ENCODE measurements at regions not wholly inside any gene's neighbourhood (a gene's known extent, or its start where the extent isn't known, plus 50 kb on each side); places are given as distances from the start of the nearest gene placed in this dataset.

DNA sequence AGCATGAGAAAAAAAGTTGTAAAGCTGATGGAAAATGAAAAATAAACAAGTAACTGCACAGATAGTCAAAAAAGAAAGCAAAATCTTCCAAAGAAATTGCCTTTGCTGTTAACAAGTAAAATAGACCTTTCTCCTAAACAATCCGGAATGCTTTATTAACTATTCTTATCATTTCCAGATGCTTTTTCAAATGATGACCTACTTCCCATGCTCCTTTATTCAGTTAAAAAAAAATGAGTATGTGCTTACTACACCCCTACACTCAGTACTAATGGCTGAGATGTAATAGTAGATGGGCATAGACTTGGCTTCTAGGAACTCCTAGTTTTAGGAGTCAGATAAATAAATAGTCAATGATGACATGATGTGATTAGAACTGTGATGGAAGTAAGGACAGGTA is 108.5 kb downstream of the NIBAN1 start (continued):
- TF ChIP-seq, protein P1, sequence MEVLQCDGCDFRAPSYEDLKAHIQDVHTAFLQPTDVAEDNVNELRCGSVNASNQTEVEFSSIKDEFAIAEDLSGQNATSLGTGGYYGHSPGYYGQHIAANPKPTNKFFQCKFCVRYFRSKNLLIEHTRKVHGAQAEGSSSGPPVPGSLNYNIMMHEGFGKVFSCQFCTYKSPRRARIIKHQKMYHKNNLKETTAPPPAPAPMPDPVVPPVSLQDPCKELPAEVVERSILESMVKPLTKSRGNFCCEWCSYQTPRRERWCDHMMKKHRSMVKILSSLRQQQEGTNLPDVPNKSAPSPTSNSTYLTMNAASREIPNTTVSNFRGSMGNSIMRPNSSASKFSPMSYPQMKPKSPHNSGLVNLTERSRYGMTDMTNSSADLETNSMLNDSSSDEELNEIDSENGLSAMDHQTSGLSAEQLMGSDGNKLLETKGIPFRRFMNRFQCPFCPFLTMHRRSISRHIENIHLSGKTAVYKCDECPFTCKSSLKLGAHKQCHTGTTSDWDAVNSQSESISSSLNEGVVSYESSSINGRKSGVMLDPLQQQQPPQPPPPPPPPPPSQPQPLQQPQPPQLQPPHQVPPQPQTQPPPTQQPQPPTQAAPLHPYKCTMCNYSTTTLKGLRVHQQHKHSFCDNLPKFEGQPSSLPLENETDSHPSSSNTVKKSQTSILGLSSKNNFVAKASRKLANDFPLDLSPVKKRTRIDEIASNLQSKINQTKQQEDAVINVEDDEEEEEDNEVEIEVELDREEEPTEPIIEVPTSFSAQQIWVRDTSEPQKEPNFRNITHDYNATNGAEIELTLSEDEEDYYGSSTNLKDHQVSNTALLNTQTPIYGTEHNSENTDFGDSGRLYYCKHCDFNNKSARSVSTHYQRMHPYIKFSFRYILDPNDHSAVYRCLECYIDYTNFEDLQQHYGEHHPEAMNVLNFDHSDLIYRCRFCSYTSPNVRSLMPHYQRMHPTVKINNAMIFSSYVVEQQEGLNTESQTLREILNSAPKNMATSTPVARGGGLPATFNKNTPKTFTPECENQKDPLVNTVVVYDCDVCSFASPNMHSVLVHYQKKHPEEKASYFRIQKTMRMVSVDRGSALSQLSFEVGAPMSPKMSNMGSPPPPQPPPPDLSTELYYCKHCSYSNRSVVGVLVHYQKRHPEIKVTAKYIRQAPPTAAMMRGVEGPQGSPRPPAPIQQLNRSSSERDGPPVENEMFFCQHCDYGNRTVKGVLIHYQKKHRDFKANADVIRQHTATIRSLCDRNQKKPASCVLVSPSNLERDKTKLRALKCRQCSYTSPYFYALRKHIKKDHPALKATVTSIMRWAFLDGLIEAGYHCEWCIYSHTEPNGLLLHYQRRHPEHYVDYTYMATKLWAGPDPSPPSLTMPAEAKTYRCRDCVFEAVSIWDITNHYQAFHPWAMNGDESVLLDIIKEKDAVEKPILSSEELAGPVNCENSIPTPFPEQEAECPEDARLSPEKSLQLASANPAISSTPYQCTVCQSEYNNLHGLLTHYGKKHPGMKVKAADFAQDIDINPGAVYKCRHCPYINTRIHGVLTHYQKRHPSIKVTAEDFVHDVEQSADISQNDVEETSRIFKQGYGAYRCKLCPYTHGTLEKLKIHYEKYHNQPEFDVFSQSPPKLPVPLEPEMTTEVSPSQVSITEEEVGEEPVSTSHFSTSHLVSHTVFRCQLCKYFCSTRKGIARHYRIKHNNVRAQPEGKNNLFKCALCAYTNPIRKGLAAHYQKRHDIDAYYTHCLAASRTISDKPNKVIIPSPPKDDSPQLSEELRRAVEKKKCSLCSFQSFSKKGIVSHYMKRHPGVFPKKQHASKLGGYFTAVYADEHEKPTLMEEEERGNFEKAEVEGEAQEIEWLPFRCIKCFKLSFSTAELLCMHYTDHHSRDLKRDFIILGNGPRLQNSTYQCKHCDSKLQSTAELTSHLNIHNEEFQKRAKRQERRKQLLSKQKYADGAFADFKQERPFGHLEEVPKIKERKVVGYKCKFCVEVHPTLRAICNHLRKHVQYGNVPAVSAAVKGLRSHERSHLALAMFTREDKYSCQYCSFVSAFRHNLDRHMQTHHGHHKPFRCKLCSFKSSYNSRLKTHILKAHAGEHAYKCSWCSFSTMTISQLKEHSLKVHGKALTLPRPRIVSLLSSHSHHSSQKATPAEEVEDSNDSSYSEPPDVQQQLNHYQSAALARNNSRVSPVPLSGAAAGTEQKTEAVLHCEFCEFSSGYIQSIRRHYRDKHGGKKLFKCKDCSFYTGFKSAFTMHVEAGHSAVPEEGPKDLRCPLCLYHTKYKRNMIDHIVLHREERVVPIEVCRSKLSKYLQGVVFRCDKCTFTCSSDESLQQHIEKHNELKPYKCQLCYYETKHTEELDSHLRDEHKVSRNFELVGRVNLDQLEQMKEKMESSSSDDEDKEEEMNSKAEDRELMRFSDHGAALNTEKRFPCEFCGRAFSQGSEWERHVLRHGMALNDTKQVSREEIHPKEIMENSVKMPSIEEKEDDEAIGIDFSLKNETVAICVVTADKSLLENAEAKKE (CRISPR knock-in tag; IDR thresholded peaks at IDR 0.05), result no peak
- TF ChIP-seq JUNB (IDR thresholded peaks at IDR 0.05; ENCODE audit: unreplicated experiment) (no peak), STAT1 (IDR thresholded peaks at IDR 0.05; ENCODE audit: unreplicated experiment) (no peak), POLR2AphosphoS5 (IDR thresholded peaks at IDR 0.05; ENCODE audit: low read depth) (no peak)

DNA sequence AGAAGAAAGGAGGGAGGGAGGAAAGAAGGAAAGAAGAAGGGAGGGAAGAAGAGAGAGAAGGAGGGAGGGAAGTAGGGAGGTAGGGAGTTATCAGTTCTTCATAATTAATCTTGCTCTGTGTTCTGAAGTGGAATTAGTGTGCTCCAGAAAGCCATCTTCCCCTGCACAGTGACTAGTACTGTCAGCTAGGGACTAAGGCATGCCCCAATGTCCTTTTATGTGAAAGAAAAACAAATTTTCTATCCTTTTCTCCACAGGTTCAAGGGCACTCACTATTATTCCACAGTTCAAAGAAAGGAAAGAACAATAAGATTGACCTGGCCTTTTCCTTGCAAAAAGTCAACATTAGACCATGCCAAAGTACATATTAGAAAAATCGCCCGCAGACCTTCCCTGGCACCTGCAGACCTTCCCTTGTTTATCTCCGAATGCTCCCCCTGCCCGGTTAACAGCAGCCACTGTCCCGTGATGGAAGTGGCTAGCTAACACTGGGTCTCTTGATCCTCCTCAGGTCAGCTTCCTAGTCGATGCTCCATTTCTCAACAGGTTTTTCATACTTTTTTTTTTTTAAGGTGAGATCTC is 107.2 kb upstream of the EDEM3 start:
- H3K4me2 ChIP-seq, result no peak overlapping the region
- H3F3A ChIP-seq (replicated peaks; ENCODE audit: low read depth), result no peaks in the 10 kb centered on the region
- H2AFZ ChIP-seq, result no peak overlapping the region
- peaks cover 4% of the 10 kb centered on the region; the same call in 1 of the 2 replicates for H3K9me2 ChIP-seq (ENCODE audit: insufficient read depth)
- Mint-ChIP-seq H3K27ac (no peak overlapping the region), H3K36me3 (ENCODE audit: low read depth) (no peaks in the 10 kb centered on the region), H3K4me1 (peaks cover 9% of the 10 kb centered on the region), H3K4me3 (no peak overlapping the region), H3K9me3 (no peaks in the 10 kb centered on the region), H3K27me3 (ENCODE audit: insufficient read depth, low read depth, poor library complexity) (no peaks in the 10 kb centered on the region)
- H3K27ac ChIP-seq (ENCODE audit: low read depth), result no peak overlapping the region
- no peaks in the 10 kb centered on the region for H3K4me1 ChIP-seq (ENCODE audit: insufficient read depth)
- no peaks in the 10 kb centered on the region for H4K20me1 ChIP-seq (replicated peaks; ENCODE audit: insufficient read depth)
- no peaks in the 10 kb centered on the region for H3K79me2 ChIP-seq (replicated peaks; ENCODE audit: insufficient read depth)
- no peaks in the 10 kb centered on the region for H3K36me3 ChIP-seq (ENCODE audit: insufficient read depth)
- DNase-seq (ENCODE audit: low spot score) (no peak), ATAC-seq (no peak)
- no peak overlapping the region for H3K4me3 ChIP-seq
- TF ChIP-seq ZNF114 (CRISPR knock-in tag; IDR thresholded peaks at IDR 0.05) (no peak), EZH2phosphoT487 (IDR thresholded peaks at IDR 0.05; ENCODE audit: unreplicated experiment) (no peak)
- no peaks in the 10 kb centered on the region for H3K27me3 ChIP-seq (ENCODE audit: insufficient read depth)
